CD8-positive, alpha-beta memory T cell (primary cell): ENCODE measurements at regions not wholly inside any gene's neighbourhood (a gene's known extent, or its start where the extent isn't known, plus 50 kb on each side); places are given as distances from the start of the nearest gene placed in this dataset.
"Not testable (repeated sequence)": the region's sequence is repeated elsewhere in the genome, so short reads cannot be mapped to it uniquely, and the experiment has no call there.

Experiments
- CTCF ChIA-PET: fragments of 350-600 bp; sonication (Branson Sonifier 250); formaldehyde crosslinking; loops from one replicate; lab custom pipeline; 2021; ENCODE audit warnings: antibody characterized with exemption; lab: Charles Lee
- POLR2A ChIA-PET: fragments of 350-600 bp; sonication (Branson Sonifier 250); formaldehyde crosslinking; loops from one replicate; lab custom pipeline; 2021; ENCODE audit warnings: antibody characterized with exemption; lab: Charles Lee
- DNase-seq, 5 donors: peaks; one replicate each; pipeline versions ENCODE4 v3.0.0 to v3.0.0-alpha.2; 2020 to 2022; ENCODE audit warnings: mixed read lengths in 1 of 5
- H3K27ac ChIP-seq: one replicate; pipeline ENCODE4 v1.7.0; 2013; ENCODE audit warnings: low read depth, mild to moderate bottlenecking, low read length, moderate library complexity
- H3K27me3 ChIP-seq: 2 replicates; pipeline ENCODE4 v1.7.0; 2013; ENCODE audit warnings: low read length, mild to moderate bottlenecking; ENCODE audit not compliant: insufficient read depth, poor library complexity, severe bottlenecking
- H3K36me3 ChIP-seq: 2 replicates; pipeline ENCODE4 v1.7.0; 2013; ENCODE audit warnings: mild to moderate bottlenecking, low read length, moderate library complexity; ENCODE audit not compliant: insufficient read depth
- H3K4me1 ChIP-seq: 2 replicates; pipeline ENCODE4 v1.7.0; 2013; ENCODE audit warnings: mild to moderate bottlenecking, low read length, moderate library complexity; ENCODE audit not compliant: insufficient read depth
- H3K4me3 ChIP-seq: 2 replicates; pipeline ENCODE4 v1.7.0; 2013; ENCODE audit warnings: mild to moderate bottlenecking, low read length
- H3K9me3 ChIP-seq: 2 replicates; pipeline ENCODE4 v1.7.0; 2013; ENCODE audit warnings: mild to moderate bottlenecking, low read length
- H3K27ac Mint-ChIP-seq, 8 donors: one replicate each; pipeline ENCODE4 v1.8.0; 2020 to 2021; ENCODE audit warnings: mixed read lengths in 8 of 8, mild to moderate bottlenecking in 6 of 8, inconsistent platforms in 3 of 8, moderate library complexity in 3 of 8
- H3K27me3 Mint-ChIP-seq, 2 donors: one replicate each; pipeline ENCODE4 v1.8.0; 2020 to 2021; ENCODE audit warnings: mixed read lengths in 2 of 2, mild to moderate bottlenecking in 1 of 2, moderate library complexity in 1 of 2
- H3K36me3 Mint-ChIP-seq, 3 donors: one replicate each; pipeline ENCODE4 v1.8.0; 2020 to 2021; ENCODE audit warnings: mixed read lengths in 3 of 3, inconsistent platforms in 1 of 3, mild to moderate bottlenecking in 1 of 3
- H3K4me1 Mint-ChIP-seq, 3 donors: one replicate each; pipeline ENCODE4 v1.8.0; 2020 to 2021; ENCODE audit warnings: mixed read lengths in 3 of 3, inconsistent platforms in 1 of 3, mild to moderate bottlenecking in 1 of 3
- H3K4me3 Mint-ChIP-seq, 7 donors: one replicate each; pipeline ENCODE4 v1.8.0; 2020 to 2021; ENCODE audit warnings: mixed read lengths in 7 of 7, mild to moderate bottlenecking in 6 of 7, moderate library complexity in 4 of 7, inconsistent platforms in 2 of 7
- H3K9me3 Mint-ChIP-seq, 5 donors: one replicate each; pipeline ENCODE4 v1.8.0; 2020 to 2022; ENCODE audit warnings: mixed read lengths in 5 of 5, mild to moderate bottlenecking in 3 of 5, moderate library complexity in 2 of 5, inconsistent platforms in 1 of 5

GRCh38 chr7:142562688-142563087 is 186.6 kb upstream of the PRSS1 start:
- no peaks in the 10 kb centered on the region for H3K9me3 Mint-ChIP-seq
- DNase-seq, result no peak
- peaks cover 0 to 5% (median 4%) of the 10 kb centered on the region in 3 donors for H3K4me1 Mint-ChIP-seq
- H3K36me3 Mint-ChIP-seq, result no peaks in the 10 kb centered on the region
- no peak overlapping the region for H3K4me3 Mint-ChIP-seq
- no peak overlapping the region for H3K4me3 ChIP-seq
- CTCF ChIA-PET, result no interaction called here
- no peak overlapping the region for H3K27ac Mint-ChIP-seq
- H3K27me3 Mint-ChIP-seq, result peaks cover 5 to 9% of the 10 kb centered on the region in 2 donors
- H3K9me3 ChIP-seq, result no peaks in the 10 kb centered on the region
- H3K27ac ChIP-seq, result no peak overlapping the region
- POLR2A ChIA-PET, result no interaction called here
- H3K36me3 ChIP-seq, result no peaks in the 10 kb centered on the region
- no peaks in the 10 kb centered on the region for H3K27me3 ChIP-seq
- H3K4me1 ChIP-seq, result no peaks in the 10 kb centered on the region

- H3K36me3 ChIP-seq, H3K4me3 ChIP-seq, H3K9me3 Mint-ChIP-seq, H3K9me3 ChIP-seq, H3K4me3 Mint-ChIP-seq, H3K27ac ChIP-seq, H3K4me1 ChIP-seq, POLR2A ChIA-PET, H3K27me3 Mint-ChIP-seq, H3K4me1 Mint-ChIP-seq, CTCF ChIA-PET, H3K27ac Mint-ChIP-seq, H3K36me3 Mint-ChIP-seq, DNase-seq, H3K27me3 ChIP-seq: not testable (repeated sequence)
Measured at GRCh38 chr7:142561396-142561795, 187.9 kb upstream of the PRSS1 start.

GRCh38 chr7:142560770-142561169 is 188.5 kb upstream of the PRSS1 start:
- H3K36me3 ChIP-seq, H3K4me3 ChIP-seq, H3K27me3 Mint-ChIP-seq, DNase-seq, H3K4me1 Mint-ChIP-seq, H3K36me3 Mint-ChIP-seq, H3K27ac Mint-ChIP-seq, H3K9me3 Mint-ChIP-seq, H3K27ac ChIP-seq, H3K4me1 ChIP-seq, POLR2A ChIA-PET, H3K9me3 ChIP-seq, CTCF ChIA-PET, H3K27me3 ChIP-seq: not testable (repeated sequence)
- H3K4me3 Mint-ChIP-seq, result peak overlapping the region in 3 of 7 donors; percentile 44 to 50 (median 48)

GRCh38 chr7:142560166-142560565 is 189.1 kb upstream of the PRSS1 start:
- no peak overlapping the region for H3K27ac Mint-ChIP-seq
- H3K27me3 Mint-ChIP-seq, result peaks cover 2 to 8% of the 10 kb centered on the region in 2 donors
- Histone ChIP-seq H3K27me3 (no peaks in the 10 kb centered on the region), H3K27ac (no peak overlapping the region), H3K36me3 (no peaks in the 10 kb centered on the region), H3K4me3 (no peak overlapping the region), H3K9me3 (no peaks in the 10 kb centered on the region), H3K4me1 (no peaks in the 10 kb centered on the region)
- H3K4me3 Mint-ChIP-seq, result peak overlapping the region in 4 of 7 donors; percentile 11 to 50 (median 36)
- CTCF ChIA-PET, result no interaction called here
- peaks cover 0 to 6% (median 5%) of the 10 kb centered on the region in 3 donors for H3K4me1 Mint-ChIP-seq
- H3K36me3 Mint-ChIP-seq, result no peaks in the 10 kb centered on the region
- H3K9me3 Mint-ChIP-seq, result no peaks in the 10 kb centered on the region
- no peak for DNase-seq
- POLR2A ChIA-PET, result no interaction called here

- no peaks in the 10 kb centered on the region for H3K9me3 ChIP-seq
- H3K9me3 Mint-ChIP-seq, result no peaks in the 10 kb centered on the region
- H3K27ac ChIP-seq, result no peak overlapping the region
- no peaks in the 10 kb centered on the region for H3K36me3 ChIP-seq
- H3K27me3 ChIP-seq, result no peaks in the 10 kb centered on the region
- H3K27ac Mint-ChIP-seq, result peak overlapping the region in 3 of 8 donors; percentile 27 to 88 (median 70)
- peak in 4 of 5 donors; percentile 12 to 64 (median 24) for DNase-seq
- H3K4me3 Mint-ChIP-seq, result peak overlapping the region in 5 of 7 donors; percentile 4 to 71 (median 63)
- peaks cover 0 to 6% (median 5%) of the 10 kb centered on the region in 3 donors for H3K4me1 Mint-ChIP-seq
- peaks cover 0 to 1% (median 0%) of the 10 kb centered on the region in 3 donors for H3K36me3 Mint-ChIP-seq
- no peaks in the 10 kb centered on the region for H3K4me1 ChIP-seq
- CTCF ChIA-PET, result interaction anchor here (0.8 to 1.3 kb wide), 11 partner anchors 11 to 780 kb away, joined by 3 to 7 read pairs (median 3); no protein-coding TSS in a partner anchor
- H3K27me3 Mint-ChIP-seq, result peaks cover 2 to 8% of the 10 kb centered on the region in 2 donors
- POLR2A ChIA-PET, result interaction anchor here (1.2 kb wide), 1 partner anchor 253 kb away, joined by 4 read pairs; no protein-coding TSS in a partner anchor
- H3K4me3 ChIP-seq, result no peak overlapping the region
Measured at GRCh38 chr7:142557971-142558582, 191.2 kb upstream of the PRSS1 start.

GRCh38 chr7:142556740-142557139 is 192.5 kb upstream of the PRSS1 start:
- H3K4me3 Mint-ChIP-seq, result no peak overlapping the region
- H3K27me3 ChIP-seq, result no peaks in the 10 kb centered on the region
- no peak overlapping the region for H3K27ac ChIP-seq
- no peaks in the 10 kb centered on the region for H3K9me3 Mint-ChIP-seq
- no peaks in the 10 kb centered on the region for H3K9me3 ChIP-seq
- no peaks in the 10 kb centered on the region for H3K4me1 ChIP-seq
- no peak for DNase-seq
- no peaks in the 10 kb centered on the region for H3K36me3 ChIP-seq
- H3K36me3 Mint-ChIP-seq, result peaks cover 0 to 1% (median 0%) of the 10 kb centered on the region in 3 donors
- peaks cover 1 to 10% of the 10 kb centered on the region in 2 donors for H3K27me3 Mint-ChIP-seq
- POLR2A ChIA-PET, result no interaction called here
- peaks cover 0 to 6% (median 5%) of the 10 kb centered on the region in 3 donors for H3K4me1 Mint-ChIP-seq
- no peak overlapping the region for H3K4me3 ChIP-seq
- H3K27ac Mint-ChIP-seq, result no peak overlapping the region
- CTCF ChIA-PET, result no interaction called here

- CTCF ChIA-PET, result interaction anchor here (1.0 kb wide), 1 partner anchor 243 kb away, joined by 4 read pairs; no protein-coding TSS in a partner anchor
- H3K4me1 ChIP-seq, result no peaks in the 10 kb centered on the region
- Mint-ChIP-seq H3K27me3 (peaks cover 0 to 10% of the 10 kb centered on the region in 2 donors), H3K27ac (peak overlapping the region in 2 of 8 donors; percentile 5 to 71), H3K4me1 (peaks cover 0 to 6% (median 5%) of the 10 kb centered on the region in 3 donors), H3K4me3 (peak overlapping the region in 2 of 7 donors; percentile 10 to 32), H3K36me3 (peaks cover 0 to 4% (median 0%) of the 10 kb centered on the region in 3 donors), H3K9me3 (no peaks in the 10 kb centered on the region)
- POLR2A ChIA-PET, result interaction anchor here (0.8 to 1.3 kb wide), 3 partner anchors 19 to 243 kb away, joined by 4 to 10 read pairs (median 6); no protein-coding TSS in a partner anchor
- H3K27ac ChIP-seq, result no peak overlapping the region
- no peak overlapping the region for H3K4me3 ChIP-seq
- DNase-seq, result no peak
- H3K27me3 ChIP-seq, result no peaks in the 10 kb centered on the region
- H3K36me3 ChIP-seq, result no peaks in the 10 kb centered on the region
- no peaks in the 10 kb centered on the region for H3K9me3 ChIP-seq
Measured at GRCh38 chr7:142554560-142555532, 194.4 kb upstream of the PRSS1 start.

GRCh38 chr7:142553216-142553615 is 196.1 kb upstream of the PRSS1 start:
- no peaks in the 10 kb centered on the region for H3K27me3 ChIP-seq
- Mint-ChIP-seq H3K4me1 (peaks cover 0 to 5% (median 4%) of the 10 kb centered on the region in 3 donors), H3K9me3 (no peaks in the 10 kb centered on the region), H3K27ac (no peak overlapping the region), H3K27me3 (peaks cover 0 to 10% of the 10 kb centered on the region in 2 donors), H3K4me3 (no peak overlapping the region), H3K36me3 (peaks cover 0 to 4% (median 0%) of the 10 kb centered on the region in 3 donors)
- no peaks in the 10 kb centered on the region for H3K4me1 ChIP-seq
- no peak overlapping the region for H3K4me3 ChIP-seq
- H3K9me3 ChIP-seq, result no peaks in the 10 kb centered on the region
- ChIA-PET CTCF (no interaction called here), POLR2A (no interaction called here)
- no peaks in the 10 kb centered on the region for H3K36me3 ChIP-seq
- DNase-seq, result no peak
- H3K27ac ChIP-seq, result no peak overlapping the region
